Naive thymus-derived CD4-positive, alpha-beta T cell (primary cell): ENCODE measurements at regions not wholly inside any gene's neighbourhood (a gene's known extent, or its start where the extent isn't known, plus 50 kb on each side); places are given as distances from the start of the nearest gene placed in this dataset.

Experiments used
- ATAC-seq: fragments of 150-1000 bp; cut with Tn5 transposase; 2 replicates; pipeline ENCODE4 v1.10.0; 2021; ENCODE audit warnings: mild to moderate bottlenecking, moderate library complexity
- CTCF ChIA-PET: fragments of 350-600 bp; sonication (Branson Sonifier 250); formaldehyde crosslinking; loops from one replicate; lab custom pipeline; 2021; ENCODE audit warnings: antibody characterized with exemption; lab: Charles Lee
- POLR2A ChIA-PET: fragments of 350-600 bp; sonication (Branson Sonifier 250); formaldehyde crosslinking; loops from one replicate; lab custom pipeline; 2021; ENCODE audit warnings: antibody characterized with exemption, inconsistent platforms; lab: Charles Lee
- DNase-seq, 9 donors: peaks; one replicate each; pipeline versions ENCODE4 v3.0.0 to v3.0.0-alpha.2; 2020 to 2022; ENCODE audit warnings: mixed read lengths in 1 of 9
- H3K27ac ChIP-seq: one replicate; pipeline ENCODE4 v1.7.0; 2013; ENCODE audit warnings: mild to moderate bottlenecking, low read depth, low read length, moderate library complexity
- H3K27me3 ChIP-seq, 2 donors: one replicate each; pipeline ENCODE4 v1.7.0; 2013; ENCODE audit warnings: low read length in 2 of 2, mild to moderate bottlenecking in 2 of 2, moderate library complexity in 2 of 2; ENCODE audit not compliant: control insufficient read depth in 2 of 2, insufficient read depth in 2 of 2
- H3K36me3 ChIP-seq, 3 experiments: 1 replicate in 2 of 3; 2 replicates in 1 of 3; pipeline ENCODE4 v1.7.0; 2013; ENCODE audit warnings: low read length in 3 of 3, mild to moderate bottlenecking in 3 of 3, moderate library complexity in 1 of 3; ENCODE audit not compliant: insufficient read depth in 3 of 3, control insufficient read depth in 2 of 3
- H3K4me1 ChIP-seq, 2 donors: one replicate each; pipeline ENCODE4 v1.7.0; 2013; ENCODE audit warnings: low read length in 2 of 2, mild to moderate bottlenecking in 2 of 2, moderate library complexity in 1 of 2; ENCODE audit not compliant: control insufficient read depth in 2 of 2, insufficient read depth in 2 of 2
- H3K4me3 ChIP-seq: 2 replicates; pipeline ENCODE4 v1.7.0; 2013; ENCODE audit warnings: mild to moderate bottlenecking, low read length
- H3K9me3 ChIP-seq, 3 experiments: 1 replicate in 2 of 3; 2 replicates in 1 of 3; pipeline ENCODE4 v1.7.0; 2013; ENCODE audit warnings: low read length in 3 of 3; ENCODE audit not compliant: control insufficient read depth in 2 of 3
- H3K27ac Mint-ChIP-seq, 9 donors: one replicate each; pipeline ENCODE4 v1.8.0; 2020 to 2022; ENCODE audit warnings: mixed read lengths in 9 of 9, mild to moderate bottlenecking in 8 of 9, moderate library complexity in 5 of 9, inconsistent platforms in 2 of 9
- H3K27me3 Mint-ChIP-seq, 5 donors: one replicate each; pipeline ENCODE4 v1.8.0; 2021 to 2022; ENCODE audit warnings: mixed read lengths in 5 of 5, mild to moderate bottlenecking in 1 of 5
- H3K36me3 Mint-ChIP-seq, 5 donors: one replicate each; pipeline ENCODE4 v1.8.0; 2020 to 2022; ENCODE audit warnings: mixed read lengths in 5 of 5, mild to moderate bottlenecking in 3 of 5, inconsistent platforms in 1 of 5
- H3K4me1 Mint-ChIP-seq, 7 donors: one replicate each; pipeline ENCODE4 v1.8.0; 2020 to 2022; ENCODE audit warnings: mixed read lengths in 7 of 7, mild to moderate bottlenecking in 3 of 7, inconsistent platforms in 1 of 7
- H3K4me3 Mint-ChIP-seq, 10 donors: one replicate each; pipeline ENCODE4 v1.8.0; 2020 to 2022; ENCODE audit warnings: mild to moderate bottlenecking in 10 of 10, mixed read lengths in 10 of 10, moderate library complexity in 6 of 10, inconsistent platforms in 2 of 10
- H3K9me3 Mint-ChIP-seq, 11 donors: one replicate each; pipeline ENCODE4 v1.8.0; 2020 to 2022; ENCODE audit warnings: mixed read lengths in 11 of 11, mild to moderate bottlenecking in 4 of 11, inconsistent platforms in 1 of 11, moderate library complexity in 1 of 11
- intact Hi-C, 2 donors: fragments of 100-400 bp; cut with micrococcal nuclease; formaldehyde crosslinking; loops; one replicate each; pipeline ENCODE4 v1.15.1; 2023

DNA sequence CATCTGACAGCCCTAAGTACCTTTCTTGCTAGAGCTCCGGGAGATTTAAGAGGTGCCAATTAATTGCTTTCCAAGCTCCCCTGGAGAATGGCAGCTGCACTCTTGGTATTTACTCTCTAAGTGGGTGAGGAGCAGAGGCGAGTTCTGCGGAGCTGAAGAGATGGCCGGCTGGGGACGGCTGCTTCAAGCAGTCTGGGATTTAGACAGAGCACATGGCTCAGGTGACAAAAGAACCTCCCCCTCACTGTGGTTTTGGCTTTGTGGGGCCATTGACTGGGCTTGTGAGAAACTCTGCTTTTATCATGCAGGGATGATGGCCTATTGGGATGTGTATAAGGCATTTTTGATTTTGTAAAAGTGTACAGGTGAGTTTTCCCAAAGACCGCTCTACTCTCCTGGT, 239.3 kb upstream of the EEF2KMT start:
- intact Hi-C loops = no loop called here
- Histone ChIP-seq H3K9me3 (no peaks in the 10 kb centered on the region), H3K4me3 (no peak overlapping the region), H3K4me1 (no peaks in the 10 kb centered on the region), H3K27me3 (no peaks in the 10 kb centered on the region), H3K36me3 (no peaks in the 10 kb centered on the region), H3K27ac (no peak overlapping the region)
- DNase-seq = no peak
- ATAC-seq = no peak
- no peaks in the 10 kb centered on the region for H3K4me1 Mint-ChIP-seq
- peaks cover 0 to 4% (median 0%) of the 10 kb centered on the region in 5 donors for H3K36me3 Mint-ChIP-seq
- ChIA-PET CTCF (no interaction called here), POLR2A (no interaction called here)
- peaks cover 0 to 37% (median 21%) of the 10 kb centered on the region in 5 donors for H3K27me3 Mint-ChIP-seq
- H3K27ac Mint-ChIP-seq = no peak overlapping the region
- H3K4me3 Mint-ChIP-seq = no peak overlapping the region
- H3K9me3 Mint-ChIP-seq = peaks cover 0 to 10% (median 0%) of the 10 kb centered on the region in 11 donors

DNA sequence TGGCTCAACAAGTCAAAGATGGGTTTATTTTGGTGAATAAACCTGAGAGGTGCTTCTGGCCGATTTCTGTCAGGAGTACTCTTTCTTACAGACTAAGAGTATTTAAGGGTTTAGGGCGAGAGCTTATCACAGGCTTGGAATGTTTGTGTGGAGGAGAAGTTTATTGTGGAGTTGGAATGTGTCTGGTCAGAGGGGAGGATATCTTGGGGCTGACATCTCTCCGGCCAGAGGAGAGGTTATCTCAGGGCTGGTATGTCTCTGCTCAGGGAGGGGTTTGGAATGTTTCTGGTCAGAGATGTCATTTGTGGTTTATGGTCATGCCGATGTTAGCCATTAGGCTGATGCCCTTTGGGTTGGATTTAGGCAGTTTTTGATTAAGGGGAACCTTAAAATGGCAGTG, 236.4 kb upstream of the EEF2KMT start:
- H3K4me1 Mint-ChIP-seq = no peaks in the 10 kb centered on the region
- H3K36me3 Mint-ChIP-seq = no peaks in the 10 kb centered on the region
- no peaks in the 10 kb centered on the region for H3K9me3 ChIP-seq
- H3K4me3 ChIP-seq = no peak overlapping the region
- intact Hi-C loops = no loop called here
- ChIA-PET CTCF (no interaction called here), POLR2A (no interaction called here)
- H3K27ac ChIP-seq = no peak overlapping the region
- no peak for ATAC-seq
- no peak for DNase-seq
- H3K36me3 ChIP-seq = no peaks in the 10 kb centered on the region
- peaks cover 0 to 8% (median 5%) of the 10 kb centered on the region in 11 donors for H3K9me3 Mint-ChIP-seq
- no peaks in the 10 kb centered on the region for H3K27me3 ChIP-seq
- peaks cover 0 to 25% (median 5%) of the 10 kb centered on the region in 5 donors for H3K27me3 Mint-ChIP-seq
- no peaks in the 10 kb centered on the region for H3K4me1 ChIP-seq
- H3K4me3 Mint-ChIP-seq = no peak overlapping the region
- H3K27ac Mint-ChIP-seq = no peak overlapping the region

DNA sequence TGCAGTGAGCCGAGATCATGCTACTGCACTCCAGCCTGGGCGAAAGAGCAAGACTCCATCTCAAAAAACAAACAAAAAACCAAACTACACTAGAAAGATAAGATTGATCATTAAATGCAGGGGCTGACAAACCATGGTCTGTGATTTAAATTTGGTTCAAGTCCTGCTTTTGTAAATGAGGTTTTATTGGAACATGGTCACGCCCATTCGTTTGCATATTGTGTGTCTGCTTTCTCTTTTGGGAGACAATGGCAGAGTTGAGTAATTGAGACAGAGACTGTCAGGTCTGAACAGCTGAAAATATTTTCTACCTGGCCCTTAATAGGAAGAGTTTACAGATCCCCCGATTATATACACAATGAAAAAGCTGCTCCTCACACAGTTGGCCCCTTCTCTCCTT, 235.5 kb upstream of the EEF2KMT start:
- POLR2A ChIA-PET = no interaction called here
- no peak for ATAC-seq

DNA sequence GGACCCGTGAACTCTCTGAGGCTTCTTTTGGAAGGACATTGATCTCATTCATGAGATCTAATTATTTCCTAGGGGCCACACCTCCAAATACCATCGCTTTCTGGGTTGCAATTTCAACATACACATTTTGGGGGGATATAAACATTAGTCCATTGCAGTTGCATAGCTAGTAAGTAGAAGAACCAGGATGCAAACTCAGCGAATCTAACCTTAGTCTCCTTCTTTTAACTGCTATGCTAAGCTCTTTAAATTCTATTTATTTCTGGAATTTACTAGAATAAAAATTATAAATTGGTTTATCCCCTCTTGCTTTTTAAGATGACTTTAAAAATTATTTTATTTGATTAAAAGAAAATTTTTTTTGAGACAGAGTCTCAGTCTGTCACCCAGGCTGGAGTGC, 232.5 kb upstream of the EEF2KMT start:
- CTCF ChIA-PET = no interaction called here
- H3K36me3 ChIP-seq = no peaks in the 10 kb centered on the region
- no peak overlapping the region for H3K4me3 ChIP-seq
- ATAC-seq = no peak
- Mint-ChIP-seq H3K9me3 (peaks cover 0 to 18% (median 5%) of the 10 kb centered on the region in 11 donors), H3K27ac (no peak overlapping the region), H3K36me3 (no peaks in the 10 kb centered on the region), H3K27me3 (peaks cover 0 to 40% (median 11%) of the 10 kb centered on the region in 5 donors), H3K4me1 (no peaks in the 10 kb centered on the region), H3K4me3 (no peak overlapping the region)
- H3K4me1 ChIP-seq = no peaks in the 10 kb centered on the region
- POLR2A ChIA-PET = no interaction called here
- H3K27ac ChIP-seq = no peak overlapping the region
- H3K9me3 ChIP-seq = no peaks in the 10 kb centered on the region
- no peaks in the 10 kb centered on the region for H3K27me3 ChIP-seq
- intact Hi-C loops = no loop called here
- no peak for DNase-seq

More for the DNA sequence above, 235.5 kb upstream of the EEF2KMT start:
- intact Hi-C loops = no loop called here
- Histone ChIP-seq H3K4me3 (no peak overlapping the region), H3K4me1 (no peaks in the 10 kb centered on the region), H3K27me3 (no peaks in the 10 kb centered on the region), H3K27ac (no peak overlapping the region), H3K9me3 (no peaks in the 10 kb centered on the region), H3K36me3 (no peaks in the 10 kb centered on the region)
- Mint-ChIP-seq H3K9me3 (peaks cover 0 to 13% (median 5%) of the 10 kb centered on the region in 11 donors), H3K4me1 (no peaks in the 10 kb centered on the region), H3K4me3 (no peak overlapping the region), H3K36me3 (no peaks in the 10 kb centered on the region), H3K27me3 (peaks cover 0 to 26% (median 5%) of the 10 kb centered on the region in 5 donors), H3K27ac (no peak overlapping the region)
- DNase-seq = no peak
- CTCF ChIA-PET = no interaction called here

DNA sequence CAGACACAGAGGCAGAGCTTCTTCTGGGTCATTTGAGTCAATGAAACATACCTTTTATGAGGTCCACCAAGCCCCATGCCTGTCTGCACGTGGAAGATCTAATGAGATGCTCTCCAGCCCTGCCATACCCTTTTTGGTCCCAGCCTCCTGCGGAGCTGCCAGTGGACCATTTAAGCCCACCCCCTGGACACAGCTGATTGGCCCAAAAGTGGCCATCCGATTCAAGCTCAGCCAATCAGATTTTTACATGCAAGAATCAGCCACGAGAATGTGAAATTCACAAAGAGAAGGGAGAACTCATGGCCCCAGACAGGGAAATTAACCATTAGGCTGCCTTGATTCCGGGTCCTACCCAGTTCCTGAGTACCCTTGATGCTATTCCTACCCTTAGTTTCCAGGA, 231.0 kb upstream of the EEF2KMT start:
- H3K4me1 ChIP-seq = no peaks in the 10 kb centered on the region
- Mint-ChIP-seq H3K4me3 (no peak overlapping the region), H3K27ac (no peak overlapping the region), H3K36me3 (no peaks in the 10 kb centered on the region), H3K27me3 (peaks cover 0 to 43% (median 8%) of the 10 kb centered on the region in 5 donors), H3K4me1 (no peaks in the 10 kb centered on the region), H3K9me3 (peaks cover 0 to 18% (median 5%) of the 10 kb centered on the region in 11 donors)
- intact Hi-C loops = no loop called here
- no peak overlapping the region for H3K27ac ChIP-seq
- ATAC-seq = no peak
- CTCF ChIA-PET = no interaction called here
- no peaks in the 10 kb centered on the region for H3K27me3 ChIP-seq
- POLR2A ChIA-PET = no interaction called here
- H3K36me3 ChIP-seq = no peaks in the 10 kb centered on the region
- H3K4me3 ChIP-seq = no peak overlapping the region
- DNase-seq = no peak
- H3K9me3 ChIP-seq = no peaks in the 10 kb centered on the region

DNA sequence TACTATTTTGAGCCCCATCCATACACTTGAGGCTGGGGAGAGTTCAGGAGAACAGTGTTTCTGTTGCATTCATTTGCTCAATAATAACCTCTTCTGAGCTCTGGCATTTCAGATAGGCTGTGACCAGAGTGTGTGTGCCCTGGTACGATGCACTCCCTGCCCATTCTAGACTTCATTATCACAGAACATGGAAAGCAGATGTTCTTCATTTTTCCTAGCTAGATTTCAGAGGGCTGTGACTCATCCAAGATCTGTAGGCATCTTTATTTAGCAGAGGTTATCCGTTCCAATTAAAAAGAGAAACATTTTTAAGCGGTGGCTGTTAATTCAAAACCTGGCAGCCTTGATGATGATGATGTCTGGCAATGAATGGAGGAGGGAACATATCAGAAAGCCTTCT, 228.8 kb upstream of the EEF2KMT start:
- no peaks in the 10 kb centered on the region for H3K36me3 ChIP-seq
- ChIA-PET CTCF (no interaction called here), POLR2A (no interaction called here)
- no peaks in the 10 kb centered on the region for H3K27me3 ChIP-seq
- H3K27ac ChIP-seq = no peak overlapping the region
- intact Hi-C loops = no loop called here
- H3K4me1 ChIP-seq = no peaks in the 10 kb centered on the region
- H3K36me3 Mint-ChIP-seq = no peaks in the 10 kb centered on the region
- DNase-seq (no peak), ATAC-seq (no peak)
- peaks cover 0 to 3% (median 0%) of the 10 kb centered on the region in 7 donors for H3K4me1 Mint-ChIP-seq
- no peaks in the 10 kb centered on the region for H3K9me3 ChIP-seq
- H3K4me3 Mint-ChIP-seq = no peak overlapping the region
- H3K27me3 Mint-ChIP-seq = peaks cover 0 to 50% (median 14%) of the 10 kb centered on the region in 5 donors
- H3K9me3 Mint-ChIP-seq = peaks cover 0 to 17% (median 6%) of the 10 kb centered on the region in 11 donors
- H3K27ac Mint-ChIP-seq = no peak overlapping the region
- no peak overlapping the region for H3K4me3 ChIP-seq

DNA sequence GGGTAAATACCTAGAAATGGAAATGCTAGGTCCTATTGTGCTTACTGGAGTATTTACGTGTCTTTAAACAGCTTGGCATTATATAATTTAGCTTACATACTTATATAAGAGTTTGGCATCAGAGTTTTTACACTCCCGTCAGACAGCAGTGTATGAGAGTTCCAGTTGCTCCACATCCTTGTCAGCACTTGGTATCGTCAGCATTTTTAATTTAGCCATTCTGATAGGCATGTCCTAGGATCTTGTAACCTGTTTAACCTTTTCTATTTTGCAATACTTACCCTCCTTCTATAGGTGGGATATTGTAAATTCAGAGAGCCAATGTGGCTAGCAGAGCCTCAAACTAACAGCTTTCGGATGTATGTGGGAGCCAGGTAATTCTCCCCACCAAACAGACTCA, 228.3 kb upstream of the EEF2KMT start:
- intact Hi-C loops = no loop called here
- peaks cover 0 to 3% (median 0%) of the 10 kb centered on the region in 7 donors for H3K4me1 Mint-ChIP-seq
- H3K27me3 Mint-ChIP-seq = peaks cover 0 to 50% (median 12%) of the 10 kb centered on the region in 5 donors
- no peaks in the 10 kb centered on the region for H3K36me3 Mint-ChIP-seq
- Histone ChIP-seq H3K4me1 (no peaks in the 10 kb centered on the region), H3K27ac (no peak overlapping the region), H3K27me3 (no peaks in the 10 kb centered on the region), H3K9me3 (no peaks in the 10 kb centered on the region), H3K4me3 (no peak overlapping the region), H3K36me3 (no peaks in the 10 kb centered on the region)
- H3K27ac Mint-ChIP-seq = no peak overlapping the region
- H3K9me3 Mint-ChIP-seq = peaks cover 0 to 13% (median 3%) of the 10 kb centered on the region in 11 donors
- ChIA-PET POLR2A (no interaction called here), CTCF (no interaction called here)
- ATAC-seq (no peak), DNase-seq (no peak)
- no peak overlapping the region for H3K4me3 Mint-ChIP-seq
